H1 (cell line): ENCODE measurements at regions not wholly inside any gene's neighbourhood (a gene's known extent, or its start where the extent isn't known, plus 50 kb on each side); places are given as distances from the start of the nearest gene placed in this dataset.

Experiments
- CHD7 ChIP-seq: fragments of 300-600 bp; sonication (generic); IDR thresholded peaks from 2 replicates; pipeline ENCODE4 v1.7.1; 2012; ENCODE audit warnings: low read length, moderate library complexity, mild to moderate bottlenecking, inconsistent platforms; ENCODE audit not compliant: insufficient replicate concordance

GRCh38 chr10:62694537-62695126, 109.9 kb upstream of the ADO start (continued):
- TF ChIP-seq CHD7, result no peak
